Body of pancreas (tissue), 4 donors: ENCODE measurements at regions not wholly inside any gene's neighbourhood (a gene's known extent, or its start where the extent isn't known, plus 50 kb on each side); places are given as distances from the start of the nearest gene placed in this dataset.

Experiments
- ATAC-seq: fragments of 150-250 bp; one replicate; pipeline ENCODE4 v1.9.1; 2016
- DNase-seq, 4 donors: peaks; one replicate each; pipeline ENCODE4 v3.0.0-alpha.2; 2019
- H3K27ac ChIP-seq, 4 donors: fragments of 200-600 bp; sonication (generic); 1 replicate in 3 of 4; 2 replicates in 1 of 4; pipeline versions ENCODE4 v1.5.1 to v1.6.1; 2016 to 2019; ENCODE audit warnings: mild to moderate bottlenecking in 1 of 4, mixed read lengths in 1 of 4, moderate library complexity in 1 of 4
- H3K27me3 ChIP-seq, 2 donors: fragments of 200-600 bp; sonication (generic); one replicate each; pipeline ENCODE4 v1.6.0; 2016; ENCODE audit warnings: mild to moderate bottlenecking in 1 of 2
- H3K36me3 ChIP-seq, 2 donors: fragments of 200-600 bp; sonication (generic); replicated peaks in 1 of 2; 2 replicates each; pipeline ENCODE4 v1.5.1; 2016; ENCODE audit warnings: low read depth in 2 of 2; ENCODE audit not compliant: insufficient read depth in 1 of 2
- H3K4me1 ChIP-seq: fragments of 200-600 bp; sonication (generic); one replicate; pipeline ENCODE4 v1.6.0; 2016
- H3K4me3 ChIP-seq, 2 donors: fragments of 200-600 bp; sonication (generic); 1 replicate in 1 of 2; 2 replicates in 1 of 2; pipeline ENCODE4 v1.5.1; 2016 to 2019
- H3K9me3 ChIP-seq, 3 donors: fragments of 200-600 bp; sonication (generic); 1 replicate in 2 of 3; 2 replicates in 1 of 3; pipeline ENCODE4 v1.5.1; 2016
- POLR2A ChIP-seq, 3 donors: fragments of 450-650 bp; IDR thresholded peaks; one replicate each; pipeline ENCODE4 v1.6.1; 2016; ENCODE audit warnings: antibody characterized with exemption in 3 of 3, mild to moderate bottlenecking in 2 of 3
- WGBS, 2 donors: methylation state at CpG; one replicate each; pipeline ENCODE4 v1.1.5; 2017; 5-methylcytosine and 5-hydroxymethylcytosine counted together
- intact Hi-C: fragments of 100-400 bp; cut with DNase I; formaldehyde crosslinking; loops from one replicate; pipeline ENCODE4 v1.15.1; 2023
- TF ChIP-seq, protein P1 (sequence below), 7 experiments: fragments of 450-650 bp in 4 of 7; fragments of 200-600 bp in 3 of 7; sonication (generic) in 3 of 7; IDR thresholded peaks; one replicate each; pipeline ENCODE4 v1.5.1; 2016 to 2019; ENCODE audit warnings: antibody characterized with exemption in 7 of 7

DNA sequence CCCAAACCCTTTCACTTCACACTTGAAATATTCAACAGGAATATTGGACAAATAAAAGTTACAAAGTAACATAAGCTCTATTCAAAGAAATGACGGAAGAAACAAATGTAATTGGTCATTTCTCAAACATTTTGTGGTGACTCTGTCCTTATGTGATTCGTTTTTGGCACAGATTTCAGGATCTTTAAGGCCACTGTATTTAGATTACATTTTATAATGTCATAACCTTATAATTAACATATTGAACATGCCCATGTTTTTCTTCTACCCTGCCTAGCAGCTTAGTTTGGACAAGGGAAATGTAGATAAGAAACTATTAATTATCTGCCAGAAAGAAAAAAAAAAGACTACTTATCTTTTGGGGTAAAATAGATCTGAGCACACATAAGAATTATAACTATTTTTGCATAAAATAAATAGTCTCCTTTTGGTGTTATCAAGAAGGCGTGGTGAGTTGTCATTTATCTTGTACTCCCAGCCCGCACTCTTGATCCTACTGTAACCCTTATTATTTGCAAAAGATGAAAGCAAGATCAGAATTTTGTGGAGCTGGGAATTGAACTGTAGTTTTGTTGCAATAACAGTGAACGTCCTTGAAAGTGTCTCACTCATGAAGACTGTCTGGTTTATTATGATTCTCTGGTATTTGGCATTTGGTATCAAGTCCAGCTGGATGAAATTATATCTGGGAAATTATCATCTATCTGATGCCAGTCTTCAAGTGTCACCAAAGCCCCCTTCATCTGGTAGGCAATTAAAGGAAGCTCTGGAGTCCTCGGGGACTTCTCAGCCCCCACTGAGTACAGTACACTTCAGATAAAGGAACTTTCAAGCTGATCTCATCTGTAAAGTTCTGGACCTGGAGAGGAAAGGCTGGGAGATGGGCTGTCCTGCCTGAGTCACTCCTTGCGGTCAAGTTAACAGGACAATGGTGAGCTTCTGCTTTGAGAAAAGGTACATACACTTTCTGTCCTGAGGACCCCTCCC is 175.7 kb upstream of the INHBA start:
- TF ChIP-seq, protein P1, sequence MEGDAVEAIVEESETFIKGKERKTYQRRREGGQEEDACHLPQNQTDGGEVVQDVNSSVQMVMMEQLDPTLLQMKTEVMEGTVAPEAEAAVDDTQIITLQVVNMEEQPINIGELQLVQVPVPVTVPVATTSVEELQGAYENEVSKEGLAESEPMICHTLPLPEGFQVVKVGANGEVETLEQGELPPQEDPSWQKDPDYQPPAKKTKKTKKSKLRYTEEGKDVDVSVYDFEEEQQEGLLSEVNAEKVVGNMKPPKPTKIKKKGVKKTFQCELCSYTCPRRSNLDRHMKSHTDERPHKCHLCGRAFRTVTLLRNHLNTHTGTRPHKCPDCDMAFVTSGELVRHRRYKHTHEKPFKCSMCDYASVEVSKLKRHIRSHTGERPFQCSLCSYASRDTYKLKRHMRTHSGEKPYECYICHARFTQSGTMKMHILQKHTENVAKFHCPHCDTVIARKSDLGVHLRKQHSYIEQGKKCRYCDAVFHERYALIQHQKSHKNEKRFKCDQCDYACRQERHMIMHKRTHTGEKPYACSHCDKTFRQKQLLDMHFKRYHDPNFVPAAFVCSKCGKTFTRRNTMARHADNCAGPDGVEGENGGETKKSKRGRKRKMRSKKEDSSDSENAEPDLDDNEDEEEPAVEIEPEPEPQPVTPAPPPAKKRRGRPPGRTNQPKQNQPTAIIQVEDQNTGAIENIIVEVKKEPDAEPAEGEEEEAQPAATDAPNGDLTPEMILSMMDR (IDR thresholded peaks at IDR 0.05), result no peak
- TF ChIP-seq POLR2A (IDR thresholded peaks at IDR 0.05), result no peak

DNA sequence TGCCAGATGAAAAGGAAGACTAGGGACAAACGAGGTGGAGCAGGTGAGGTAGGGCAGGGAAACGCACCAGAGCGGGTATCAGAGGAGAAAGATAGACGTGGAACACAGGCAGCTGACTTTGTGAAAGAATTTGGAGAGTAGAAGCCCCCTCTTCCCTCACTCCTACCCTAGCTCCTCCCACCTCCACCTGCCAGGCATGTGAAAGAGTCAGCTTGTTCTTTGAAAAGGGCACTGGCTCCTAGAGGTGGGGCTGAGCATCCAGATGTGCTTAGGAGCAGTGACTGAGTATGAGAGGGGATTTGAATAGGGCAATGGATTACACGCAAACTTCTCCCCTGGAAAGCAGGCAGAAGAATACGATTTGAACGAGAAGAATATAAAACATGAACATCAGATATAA is 174.2 kb upstream of the INHBA start:
- ATAC-seq (no peak), DNase-seq (no peak)
- H3K4me3 ChIP-seq, result no peak overlapping the region
- no peaks in the 10 kb centered on the region for H3K36me3 ChIP-seq
- intact Hi-C loops, result no loop called here
- TF ChIP-seq POLR2A (IDR thresholded peaks at IDR 0.05), result no peak
- TF ChIP-seq, protein P1 (IDR thresholded peaks at IDR 0.05), result no peak
- H3K9me3 ChIP-seq, result no peaks in the 10 kb centered on the region
- H3K27ac ChIP-seq, result no peak overlapping the region
- H3K4me1 ChIP-seq, result no peaks in the 10 kb centered on the region
- WGBS, 2 donors, result 42 to 56% methylated on average over 7 of the region's 7 CpGs
- H3K27me3 ChIP-seq, result no peaks in the 10 kb centered on the region

More for the DNA sequence above, 175.7 kb upstream of the INHBA start:
- DNase-seq (no peak), ATAC-seq (no peak)
- Histone ChIP-seq H3K4me1 (no peaks in the 10 kb centered on the region), H3K36me3 (no peaks in the 10 kb centered on the region), H3K27ac (no peak overlapping the region), H3K9me3 (no peaks in the 10 kb centered on the region), H3K27me3 (no peaks in the 10 kb centered on the region), H3K4me3 (no peak overlapping the region)
- 26 to 32% methylated on average over 7 of the region's 7 CpGs for WGBS, 2 donors
- intact Hi-C loops, result no loop called here

DNA sequence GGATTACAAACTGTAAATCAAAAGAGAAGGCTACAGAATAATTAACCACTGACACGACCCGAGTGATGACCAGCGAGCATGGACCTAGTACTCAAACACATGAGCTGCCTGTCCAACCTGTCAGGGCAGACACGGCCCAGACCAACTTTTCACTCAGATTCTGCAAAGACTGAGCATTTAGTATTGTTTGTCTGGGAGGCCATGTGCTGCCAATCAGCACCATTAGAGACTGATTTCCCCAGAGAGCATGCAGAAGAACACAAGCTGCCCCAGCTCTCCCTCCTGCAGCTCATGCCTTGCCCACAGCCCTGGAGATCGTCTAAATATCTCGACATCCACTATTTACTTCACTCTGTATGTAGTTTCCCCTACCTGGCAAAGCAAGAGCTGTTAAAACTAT is 172.6 kb upstream of the INHBA start:
- intact Hi-C loops, result no loop called here
- no peaks in the 10 kb centered on the region for H3K36me3 ChIP-seq
- TF ChIP-seq, protein P1 (IDR thresholded peaks at IDR 0.05), result no peak
- no peak for TF ChIP-seq POLR2A (IDR thresholded peaks at IDR 0.05)
- no peak overlapping the region for H3K4me3 ChIP-seq
- ATAC-seq, result no peak
- no peaks in the 10 kb centered on the region for H3K9me3 ChIP-seq
- H3K27ac ChIP-seq, result no peak overlapping the region
- no peaks in the 10 kb centered on the region for H3K27me3 ChIP-seq
- WGBS, 2 donors, result 30 to 46% methylated on average over 6 of the region's 6 CpGs
- no peak for DNase-seq
- no peaks in the 10 kb centered on the region for H3K4me1 ChIP-seq

- ATAC-seq (no peak), DNase-seq (no peak)
- Histone ChIP-seq H3K27ac (no peak overlapping the region), H3K36me3 (no peaks in the 10 kb centered on the region), H3K27me3 (no peaks in the 10 kb centered on the region), H3K4me1 (no peaks in the 10 kb centered on the region), H3K4me3 (no peak overlapping the region), H3K9me3 (no peaks in the 10 kb centered on the region)
- WGBS, 2 donors, result 6 to 16% methylated on average over 3 of the region's 3 CpGs
- TF ChIP-seq, protein P1 (IDR thresholded peaks at IDR 0.05), result no peak
- no peak for TF ChIP-seq POLR2A (IDR thresholded peaks at IDR 0.05)
- intact Hi-C loops, result no loop called here
These were observed 171.4 kb upstream of the INHBA start for GRCh38 chr7:41874201-41874785.
